ENCODE measurements at regions not wholly inside any gene's neighbourhood (a gene's known extent, or its start where the extent isn't known, plus 50 kb on each side); places are given as distances from the start of the nearest gene placed in this dataset.

DNA sequence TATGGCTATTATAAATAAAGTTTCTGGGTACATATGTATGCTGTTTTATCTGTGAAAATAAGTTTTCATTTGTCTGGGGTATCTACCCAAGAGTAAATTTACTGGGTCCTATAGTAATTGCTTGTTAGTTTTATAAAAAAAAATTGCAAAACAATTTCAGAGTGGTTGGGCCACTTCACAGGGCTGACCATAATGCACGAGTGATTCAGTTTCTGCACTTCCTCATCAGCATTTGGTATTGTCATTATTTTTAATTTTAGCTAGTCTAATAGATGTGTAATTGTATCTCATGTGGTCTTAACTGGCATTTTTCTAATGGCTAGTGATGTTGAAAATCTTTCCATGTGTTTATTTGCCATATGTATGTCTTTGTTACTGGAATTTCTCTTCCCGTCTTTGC, 452.4 kb upstream of the AKR1E2 start:
- TF ChIP-seq, protein P1, sequence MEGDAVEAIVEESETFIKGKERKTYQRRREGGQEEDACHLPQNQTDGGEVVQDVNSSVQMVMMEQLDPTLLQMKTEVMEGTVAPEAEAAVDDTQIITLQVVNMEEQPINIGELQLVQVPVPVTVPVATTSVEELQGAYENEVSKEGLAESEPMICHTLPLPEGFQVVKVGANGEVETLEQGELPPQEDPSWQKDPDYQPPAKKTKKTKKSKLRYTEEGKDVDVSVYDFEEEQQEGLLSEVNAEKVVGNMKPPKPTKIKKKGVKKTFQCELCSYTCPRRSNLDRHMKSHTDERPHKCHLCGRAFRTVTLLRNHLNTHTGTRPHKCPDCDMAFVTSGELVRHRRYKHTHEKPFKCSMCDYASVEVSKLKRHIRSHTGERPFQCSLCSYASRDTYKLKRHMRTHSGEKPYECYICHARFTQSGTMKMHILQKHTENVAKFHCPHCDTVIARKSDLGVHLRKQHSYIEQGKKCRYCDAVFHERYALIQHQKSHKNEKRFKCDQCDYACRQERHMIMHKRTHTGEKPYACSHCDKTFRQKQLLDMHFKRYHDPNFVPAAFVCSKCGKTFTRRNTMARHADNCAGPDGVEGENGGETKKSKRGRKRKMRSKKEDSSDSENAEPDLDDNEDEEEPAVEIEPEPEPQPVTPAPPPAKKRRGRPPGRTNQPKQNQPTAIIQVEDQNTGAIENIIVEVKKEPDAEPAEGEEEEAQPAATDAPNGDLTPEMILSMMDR (IDR thresholded peaks at IDR 0.05; ENCODE audit: insufficient read depth, low read length, severe bottlenecking): no peak
- DNase-seq (ENCODE audit: low read depth): no peak

DNA sequence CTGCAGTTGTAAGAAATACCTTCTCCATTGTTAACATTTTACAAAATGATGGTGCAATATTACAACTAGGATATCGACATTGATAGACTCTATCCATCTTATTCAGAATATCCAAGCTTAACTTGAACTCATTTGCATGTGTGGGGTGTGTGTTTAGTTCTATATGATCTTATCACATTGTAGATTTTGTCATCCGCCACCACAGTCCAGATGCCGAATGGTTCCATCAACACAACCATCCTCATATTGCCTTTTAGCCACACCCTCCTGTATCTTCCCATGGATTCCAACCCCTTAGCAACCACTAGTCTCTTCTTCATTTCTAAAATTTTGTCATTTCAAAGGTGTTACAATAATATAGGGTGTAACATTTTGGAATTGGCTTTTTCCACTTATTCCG, 452.9 kb upstream of the AKR1E2 start:
- TF ChIP-seq, protein P1 (IDR thresholded peaks at IDR 0.05; ENCODE audit: insufficient read depth, low read length, severe bottlenecking): no peak
- Histone ChIP-seq H3K36me3 (ENCODE audit: control insufficient read depth, insufficient read depth, low read length) (no peaks in the 10 kb centered on the region), H3K4me3 (ENCODE audit: low read depth, low read length) (no peak overlapping the region), H3K27me3 (ENCODE audit: control insufficient read depth, insufficient read depth, low read length) (no peaks in the 10 kb centered on the region)
- DNase-seq (ENCODE audit: low read depth): no peak
- no peak for FAIRE-seq

More for the DNA sequence above, 452.4 kb upstream of the AKR1E2 start:
- FAIRE-seq: no peak
- H3K4me3 ChIP-seq (ENCODE audit: low read depth, low read length): no peak overlapping the region
- no peaks in the 10 kb centered on the region for H3K36me3 ChIP-seq (ENCODE audit: control insufficient read depth, insufficient read depth, low read length)
- no peaks in the 10 kb centered on the region for H3K27me3 ChIP-seq (ENCODE audit: control insufficient read depth, insufficient read depth, low read length)

DNA sequence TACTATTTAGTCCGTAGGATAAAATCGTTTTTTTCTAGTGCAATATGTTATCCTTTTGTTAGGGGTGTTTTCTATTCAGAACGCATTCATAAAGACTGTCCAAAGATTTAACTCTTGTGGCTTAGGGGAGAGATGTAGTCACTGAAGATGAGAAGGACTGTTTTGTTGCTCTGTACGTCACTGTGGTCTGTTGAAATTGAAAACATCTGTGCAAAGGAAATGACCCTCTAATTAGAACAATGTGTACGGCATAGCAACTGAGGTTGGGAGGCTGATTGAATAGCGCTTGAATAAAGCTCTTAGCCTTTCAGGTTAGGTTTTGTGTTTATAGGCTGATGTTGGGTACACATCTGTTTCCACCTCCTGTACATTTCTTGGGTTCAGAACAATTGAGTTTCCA, 453.4 kb upstream of the AKR1E2 start:
- Histone ChIP-seq H3K36me3 (ENCODE audit: control insufficient read depth, insufficient read depth, low read length) (no peaks in the 10 kb centered on the region), H3K4me3 (ENCODE audit: low read depth, low read length) (no peak overlapping the region), H3K27me3 (ENCODE audit: control insufficient read depth, insufficient read depth, low read length) (no peaks in the 10 kb centered on the region)
- no peak for DNase-seq (ENCODE audit: low read depth)
- no peak for FAIRE-seq
- TF ChIP-seq, protein P1 (IDR thresholded peaks at IDR 0.05; ENCODE audit: insufficient read depth, low read length, severe bottlenecking): no peak

DNA sequence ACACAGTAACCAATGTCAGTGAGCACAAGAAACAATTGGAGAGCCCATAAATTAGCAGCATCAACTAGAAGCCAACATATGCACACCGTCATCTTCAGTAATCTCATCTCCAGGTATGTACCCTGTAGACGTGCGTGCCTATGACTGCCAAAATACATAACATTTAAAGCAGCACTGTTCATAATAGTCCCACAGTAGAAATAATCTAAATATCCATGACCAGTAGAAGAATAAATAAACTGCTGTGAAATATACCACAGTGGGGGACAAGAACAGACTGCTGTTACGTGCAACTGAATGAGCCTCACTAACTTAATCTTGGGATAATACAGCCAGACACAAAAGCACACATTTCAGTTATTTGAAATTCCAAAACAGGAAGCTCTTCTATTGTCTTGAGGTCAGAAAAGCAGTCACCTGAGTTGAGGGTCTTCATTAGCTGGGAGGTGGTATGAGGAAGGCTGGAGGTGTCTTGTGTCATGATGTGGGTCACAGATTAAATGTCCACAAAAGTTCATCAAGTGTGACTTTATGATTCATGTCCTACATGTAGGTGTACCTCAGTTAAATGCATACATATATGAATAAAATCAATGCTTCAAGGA, 454.2 kb upstream of the AKR1E2 start:
- Histone ChIP-seq H3K4me3 (ENCODE audit: low read depth, low read length) (no peak overlapping the region), H3K27me3 (ENCODE audit: control insufficient read depth, insufficient read depth, low read length) (no peaks in the 10 kb centered on the region), H3K36me3 (ENCODE audit: control insufficient read depth, insufficient read depth, low read length) (no peaks in the 10 kb centered on the region)
- FAIRE-seq (no peak), DNase-seq (ENCODE audit: low read depth) (no peak)
- TF ChIP-seq, protein P1 (IDR thresholded peaks at IDR 0.05; ENCODE audit: insufficient read depth, low read length, severe bottlenecking): no peak

DNA sequence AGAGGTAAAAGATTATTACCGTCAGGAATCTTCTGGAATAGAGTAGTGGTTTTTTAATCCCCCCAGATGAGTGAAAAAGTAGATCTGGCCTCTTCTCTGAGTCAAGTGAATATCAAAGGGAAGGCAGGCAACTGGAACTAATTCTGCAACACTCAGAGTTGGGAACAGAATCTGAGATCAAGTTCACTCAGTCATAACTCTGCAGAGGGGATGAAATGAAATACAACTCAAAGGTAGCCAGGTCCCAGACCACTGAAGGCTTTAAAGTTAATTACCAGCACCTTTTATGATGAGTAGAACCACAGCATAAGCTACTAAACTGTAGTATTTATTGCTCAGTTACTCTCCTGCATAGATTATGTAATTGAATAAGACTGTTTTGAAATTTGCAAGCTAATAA, 455.6 kb upstream of the AKR1E2 start:
- H3K4me3 ChIP-seq (ENCODE audit: low read depth, low read length): no peak overlapping the region
- no peak for DNase-seq (ENCODE audit: low read depth)
- no peaks in the 10 kb centered on the region for H3K36me3 ChIP-seq (ENCODE audit: control insufficient read depth, insufficient read depth, low read length)
- TF ChIP-seq, protein P1 (IDR thresholded peaks at IDR 0.05; ENCODE audit: insufficient read depth, low read length, severe bottlenecking): no peak
- no peaks in the 10 kb centered on the region for H3K27me3 ChIP-seq (ENCODE audit: control insufficient read depth, insufficient read depth, low read length)
- FAIRE-seq: no peak

DNA sequence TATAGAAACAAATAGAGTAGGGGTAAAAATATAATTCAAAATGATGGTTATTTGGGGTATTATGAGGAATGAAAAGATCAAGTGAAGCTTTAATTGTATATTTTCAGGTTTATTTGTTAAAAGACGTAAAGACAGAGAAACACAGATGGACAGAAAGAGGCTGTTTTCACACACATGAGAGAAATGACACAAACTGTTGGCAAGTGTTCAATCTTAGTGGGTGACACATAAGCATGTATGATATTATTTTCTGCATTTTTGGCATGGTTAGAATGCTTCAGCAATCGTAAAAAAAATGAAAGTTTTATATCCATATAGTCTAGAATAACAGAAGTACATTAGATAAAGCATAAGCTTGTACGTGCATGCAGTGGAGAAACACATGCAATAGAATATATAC, 464.4 kb upstream of the AKR1E2 start:
- H3K36me3 ChIP-seq (ENCODE audit: control insufficient read depth, insufficient read depth, low read length): no peaks in the 10 kb centered on the region
- DNase-seq (ENCODE audit: low read depth) (no peak), FAIRE-seq (no peak)
- no peak overlapping the region for H3K4me3 ChIP-seq (ENCODE audit: low read depth, low read length)
- no peaks in the 10 kb centered on the region for H3K27me3 ChIP-seq (ENCODE audit: control insufficient read depth, insufficient read depth, low read length)
- TF ChIP-seq, protein P1 (IDR thresholded peaks at IDR 0.05; ENCODE audit: insufficient read depth, low read length, severe bottlenecking): no peak

Measured in bronchial epithelial cell (primary cell).